HEK293 (cell line): ENCODE measurements at regions not wholly inside any gene's neighbourhood (a gene's known extent, or its start where the extent isn't known, plus 50 kb on each side); places are given as distances from the start of the nearest gene placed in this dataset.

Experiments
- CTCF ChIA-PET: fragments of 350-600 bp; formaldehyde crosslinking; extraction: SDS; loops from one replicate; lab custom pipeline; 2021; ENCODE audit warnings: antibody characterized with exemption; lab: Yijun Ruan, JAX
- POLR2A ChIA-PET: fragments of 300-600 bp; formaldehyde crosslinking; extraction: SDS; loops from one replicate; lab custom pipeline; 2020; ENCODE audit warnings: antibody characterized with exemption, inconsistent platforms; lab: Yijun Ruan, JAX
- H3K27ac ChIP-seq: fragments of 200-500 bp; sonication (Bioruptor generic); 2 replicates; pipeline ENCODE4 v1.5.1; 2014; ENCODE audit warnings: low read depth, low read length, control low read depth, inconsistent platforms; ENCODE audit errors: extremely low read depth
- H3K36me3 ChIP-seq, 2 experiments: fragments of 200-500 bp in 1 of 2; sonication (Bioruptor generic) in 1 of 2; 1 replicate in 1 of 2; 2 replicates in 1 of 2; pipeline ENCODE4 v1.5.1; 2014 to 2017; ENCODE audit warnings: inconsistent platforms in 2 of 2, low read length in 2 of 2; ENCODE audit not compliant: control insufficient read depth in 2 of 2, insufficient read depth in 1 of 2
- H3K4me1 ChIP-seq: fragments of 200-500 bp; sonication (Bioruptor generic); 2 replicates; pipeline ENCODE4 v1.5.1; 2014; ENCODE audit warnings: mild to moderate bottlenecking, low read length, inconsistent platforms; ENCODE audit not compliant: control insufficient read depth, insufficient read depth
- H3K4me3 ChIP-seq: 2 replicates; pipeline ENCODE4 v1.5.1; 2011; ENCODE audit warnings: low read depth, mild to moderate bottlenecking, control low read depth, low read length, moderate library complexity
- H3K9me3 ChIP-seq: fragments of 200-500 bp; sonication (Bioruptor generic); 2 replicates; pipeline ENCODE4 v1.5.1; 2014; ENCODE audit warnings: low read depth, low read length, inconsistent platforms; ENCODE audit not compliant: control insufficient read depth, insufficient read depth
- ATF2 ChIP-seq: fragments of 450-650 bp; formaldehyde crosslinking; IDR thresholded peaks from 2 replicates; pipeline ENCODE4 v1.5.1; 2016; ENCODE audit warnings: missing biosample characterization, missing genetic modification characterization, low read depth
- EGR2 ChIP-seq: fragments of 450-650 bp; formaldehyde crosslinking; IDR thresholded peaks from 2 replicates; pipeline ENCODE4 v1.5.1; 2016; ENCODE audit warnings: low read depth, missing biosample characterization, missing genetic modification characterization
- FEZF1 ChIP-seq: fragments of 450-650 bp; formaldehyde crosslinking; IDR thresholded peaks from 2 replicates; pipeline ENCODE4 v1.5.1; 2016; ENCODE audit warnings: missing biosample characterization, missing genetic modification characterization
- HOXD13 ChIP-seq: sonication (generic); formaldehyde crosslinking; IDR thresholded peaks from 2 replicates; pipeline ENCODE4 v1.8.0; 2022; ENCODE audit warnings: missing genetic modification reagents, borderline replicate concordance
- MYNN ChIP-seq: fragments of 450-650 bp; formaldehyde crosslinking; IDR thresholded peaks from 2 replicates; pipeline ENCODE4 v1.5.1; 2016; ENCODE audit warnings: missing biosample characterization, missing genetic modification characterization, borderline replicate concordance
- PRDM4 ChIP-seq: fragments of 450-650 bp; formaldehyde crosslinking; IDR thresholded peaks from 2 replicates; pipeline ENCODE4 v1.5.1; 2017; ENCODE audit warnings: missing biosample characterization, missing genetic modification characterization
- TRIM28 ChIP-seq: IDR thresholded peaks from 2 replicates; pipeline ENCODE4 v1.6.1; 2011; ENCODE audit warnings: low read length, control low read depth, borderline replicate concordance
- YY1 ChIP-seq: fragments of 450-650 bp; formaldehyde crosslinking; IDR thresholded peaks from 2 replicates; pipeline ENCODE4 v1.5.1; 2018; ENCODE audit warnings: missing biosample characterization, missing genetic modification characterization
- ZBTB44 ChIP-seq: fragments of 450-650 bp; IDR thresholded peaks from 2 replicates; pipeline ENCODE4 v1.5.1; 2018; ENCODE audit warnings: missing biosample characterization, mild to moderate bottlenecking, missing genetic modification characterization
- ZBTB48 ChIP-seq: fragments of 450-650 bp; formaldehyde crosslinking; IDR thresholded peaks from 2 replicates; pipeline ENCODE4 v1.5.1; 2016; ENCODE audit warnings: missing biosample characterization, missing genetic modification characterization
- ZNF155 ChIP-seq: fragments of 450-650 bp; formaldehyde crosslinking; IDR thresholded peaks from 2 replicates; pipeline ENCODE4 v1.5.1; 2016; ENCODE audit warnings: missing biosample characterization, missing genetic modification characterization
- ZNF157 ChIP-seq: fragments of 450-650 bp; formaldehyde crosslinking; IDR thresholded peaks from 2 replicates; pipeline ENCODE4 v1.5.1; 2016; ENCODE audit warnings: missing biosample characterization, missing genetic modification characterization
- ZNF175 ChIP-seq: fragments of 450-650 bp; formaldehyde crosslinking; IDR thresholded peaks from 2 replicates; pipeline ENCODE4 v1.5.1; 2016; ENCODE audit warnings: missing biosample characterization, missing genetic modification characterization
- ZNF548 ChIP-seq: fragments of 450-650 bp; formaldehyde crosslinking; IDR thresholded peaks from 2 replicates; pipeline ENCODE4 v1.5.1; 2016; ENCODE audit warnings: missing biosample characterization, missing genetic modification characterization
- ZNF596 ChIP-seq: fragments of 450-650 bp; IDR thresholded peaks from 2 replicates; pipeline ENCODE4 v1.5.0; 2018; ENCODE audit warnings: missing biosample characterization, mild to moderate bottlenecking, missing genetic modification characterization, moderate library complexity
- ZNF707 ChIP-seq: fragments of 450-650 bp; formaldehyde crosslinking; IDR thresholded peaks from 2 replicates; pipeline ENCODE4 v1.5.1; 2016; ENCODE audit warnings: missing biosample characterization, missing genetic modification characterization
- ZNF768 ChIP-seq: fragments of 450-650 bp; formaldehyde crosslinking; IDR thresholded peaks from 2 replicates; pipeline ENCODE4 v1.5.1; 2018; ENCODE audit warnings: missing biosample characterization, mild to moderate bottlenecking, missing genetic modification characterization
- ZNF843 ChIP-seq: fragments of 450-650 bp; formaldehyde crosslinking; IDR thresholded peaks from 2 replicates; pipeline ENCODE4 v1.5.1; 2016; ENCODE audit warnings: missing biosample characterization, missing genetic modification characterization
- ZSCAN30 ChIP-seq: fragments of 450-650 bp; IDR thresholded peaks from 2 replicates; pipeline ENCODE4 v1.5.1; 2018; ENCODE audit warnings: missing biosample characterization, mild to moderate bottlenecking, missing genetic modification characterization, moderate library complexity
- ZXDB ChIP-seq: fragments of 450-650 bp; formaldehyde crosslinking; IDR thresholded peaks from 2 replicates; pipeline ENCODE4 v1.5.1; 2016; ENCODE audit warnings: missing biosample characterization, missing genetic modification characterization
- TF ChIP-seq, protein P1 (sequence below): fragments of 450-650 bp; formaldehyde crosslinking; IDR thresholded peaks from 2 replicates; pipeline ENCODE4 v1.5.1; 2016; ENCODE audit warnings: missing biosample characterization, missing genetic modification characterization
- TF ChIP-seq, protein P2 (sequence below): fragments of 450-650 bp; formaldehyde crosslinking; IDR thresholded peaks from 2 replicates; pipeline ENCODE4 v1.5.1; 2017; ENCODE audit warnings: missing biosample characterization, missing genetic modification characterization

- no peaks in the 10 kb centered on the region for H3K9me3 ChIP-seq
- H3K36me3 ChIP-seq = no peaks in the 10 kb centered on the region
- no peak overlapping the region for H3K4me3 ChIP-seq
- TF ChIP-seq ZNF768 (tag by site-specific recombination) (no peak), YY1 (no peak), ZNF596 (no peak), ZNF155 (tag by site-specific recombination) (no peak), ZNF548 (tag by site-specific recombination) (no peak), ZNF157 (tag by site-specific recombination) (no peak), EGR2 (tag by site-specific recombination) (no peak)
- ChIA-PET POLR2A (no interaction called here), CTCF (interaction anchor here (0.5 kb wide), 1 partner anchor 857 kb away, joined by 4 read pairs; no protein-coding TSS in a partner anchor)
- no peak overlapping the region for H3K27ac ChIP-seq
- H3K4me1 ChIP-seq = 0 out of 2 replicates have a peak, but pooled peaks cover 4% of the 10 kb centered on the region
Observed at GRCh38 chr4:153954654-153955053, 165.8 kb upstream of the SFRP2 start.

GRCh38 chr4:153950100-153950979 is 161.5 kb upstream of the SFRP2 start:
- ChIA-PET POLR2A (no interaction called here), CTCF (interaction anchor here (0.5 kb wide), 1 partner anchor 132 kb away, joined by 3 read pairs; no protein-coding TSS in a partner anchor)
- H3K4me1 ChIP-seq = 0 out of 2 replicates have a peak, but pooled peaks cover 4% of the 10 kb centered on the region

More at GRCh38 chr4:153950100-153950979, 161.5 kb upstream of the SFRP2 start:
- no peaks in the 10 kb centered on the region for H3K9me3 ChIP-seq
- H3K4me3 ChIP-seq = no peak overlapping the region
- H3K27ac ChIP-seq = peak overlapping the region; percentile 0; the same call in 1 of the 2 replicates
- no peaks in the 10 kb centered on the region for H3K36me3 ChIP-seq
- TF ChIP-seq ZNF157 (tag by site-specific recombination) (no peak), TRIM28 (no peak), ZXDB (tag by site-specific recombination) (peak; percentile 52; the same call in 1 of the 2 replicates), PRDM4 (0 out of 2 replicates have a peak, but pooled peaks have one; percentile 20), ATF2 (no peak), ZNF843 (tag by site-specific recombination) (peak; percentile 84), MYNN (tag by site-specific recombination) (no peak), ZNF707 (no peak), ZNF155 (tag by site-specific recombination) (no peak), HOXD13 (peak; percentile 74), FEZF1 (tag by site-specific recombination) (peak; percentile 55), ZBTB48 (tag by site-specific recombination) (no peak), ZSCAN30 (tag by site-specific recombination) (no peak), ZNF175 (no peak), ZBTB44 (tag by site-specific recombination) (peak; percentile 42; the same call in 1 of the 2 replicates)
- TF ChIP-seq, protein P1, sequence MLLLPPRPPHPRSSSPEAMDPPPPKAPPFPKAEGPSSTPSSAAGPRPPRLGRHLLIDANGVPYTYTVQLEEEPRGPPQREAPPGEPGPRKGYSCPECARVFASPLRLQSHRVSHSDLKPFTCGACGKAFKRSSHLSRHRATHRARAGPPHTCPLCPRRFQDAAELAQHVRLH (tag by site-specific recombination) = peak; percentile 68
- TF ChIP-seq, protein P2, sequence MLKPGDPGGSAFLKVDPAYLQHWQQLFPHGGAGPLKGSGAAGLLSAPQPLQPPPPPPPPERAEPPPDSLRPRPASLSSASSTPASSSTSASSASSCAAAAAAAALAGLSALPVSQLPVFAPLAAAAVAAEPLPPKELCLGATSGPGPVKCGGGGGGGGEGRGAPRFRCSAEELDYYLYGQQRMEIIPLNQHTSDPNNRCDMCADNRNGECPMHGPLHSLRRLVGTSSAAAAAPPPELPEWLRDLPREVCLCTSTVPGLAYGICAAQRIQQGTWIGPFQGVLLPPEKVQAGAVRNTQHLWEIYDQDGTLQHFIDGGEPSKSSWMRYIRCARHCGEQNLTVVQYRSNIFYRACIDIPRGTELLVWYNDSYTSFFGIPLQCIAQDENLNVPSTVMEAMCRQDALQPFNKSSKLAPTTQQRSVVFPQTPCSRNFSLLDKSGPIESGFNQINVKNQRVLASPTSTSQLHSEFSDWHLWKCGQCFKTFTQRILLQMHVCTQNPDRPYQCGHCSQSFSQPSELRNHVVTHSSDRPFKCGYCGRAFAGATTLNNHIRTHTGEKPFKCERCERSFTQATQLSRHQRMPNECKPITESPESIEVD = peak; percentile 84
